T-helper 9 cell (primary cell): ENCODE measurements at regions not wholly inside any gene's neighbourhood (a gene's known extent, or its start where the extent isn't known, plus 50 kb on each side); places are given as distances from the start of the nearest gene placed in this dataset.
A peak's percentile ranks its signal among the peaks of the same experiment; 100 is the strongest.

Experiments
- DNase-seq: peaks from one replicate; pipeline ENCODE4 v3.0.0-alpha.2; 2020

DNA sequence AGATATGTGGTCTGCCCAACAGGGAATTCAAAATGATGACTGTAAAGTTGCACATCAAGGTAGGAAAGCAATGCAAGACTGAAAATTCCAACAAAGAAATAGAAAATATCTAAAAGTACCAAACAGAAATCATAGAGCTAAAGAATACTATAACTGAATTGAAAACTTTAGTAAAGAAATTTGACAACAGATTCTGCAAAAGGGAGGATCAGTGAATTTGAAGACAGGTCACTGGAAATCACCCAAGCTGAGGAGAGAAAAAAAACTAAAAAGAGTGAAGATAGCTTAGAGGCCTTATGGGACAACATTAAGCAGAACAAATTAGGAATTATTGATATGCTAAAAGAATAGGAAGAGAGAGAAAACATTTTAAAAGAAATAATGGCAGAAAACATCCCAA lies 240.6 kb downstream of the SNX13 start:
- DNase-seq = no peak

DNA sequence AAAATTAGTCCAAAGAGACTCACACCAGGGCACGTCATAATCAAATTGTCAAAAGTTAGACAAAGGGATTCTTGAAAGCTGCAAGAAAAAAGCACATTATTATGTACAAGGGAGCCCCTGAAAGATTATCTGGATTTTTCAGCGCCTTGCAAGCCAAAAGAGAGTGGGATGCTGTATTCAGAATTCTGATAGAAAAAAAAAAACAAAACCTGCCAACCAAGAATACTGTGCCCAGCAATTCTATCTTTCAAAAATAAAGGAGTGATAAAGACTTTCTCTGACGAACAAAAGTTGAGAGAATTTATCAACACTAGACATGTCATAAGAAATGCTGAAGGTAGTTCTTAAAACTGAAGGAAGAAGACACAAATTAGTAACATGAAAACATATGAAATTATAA lies 240.2 kb downstream of the SNX13 start:
- no peak for DNase-seq

DNA sequence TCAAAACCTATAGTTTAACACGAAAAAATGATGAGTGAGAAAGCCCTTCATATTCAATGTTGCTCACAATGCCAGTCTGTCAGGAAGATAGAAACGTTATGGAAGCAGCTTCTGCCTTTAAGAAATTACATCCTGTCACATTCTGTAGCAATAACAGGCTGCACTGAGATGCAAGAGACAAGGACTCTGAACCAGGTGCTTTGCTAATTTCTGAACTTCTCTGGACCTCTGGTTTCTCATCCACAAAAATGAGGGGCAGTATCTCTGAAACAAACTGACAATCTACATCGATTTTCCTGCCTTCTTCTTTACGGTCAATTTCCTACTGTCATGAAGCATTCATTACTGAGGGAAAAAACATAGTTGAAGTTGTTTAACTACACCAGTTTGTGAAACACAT lies 234.0 kb downstream of the SNX13 start:
- no peak for DNase-seq

DNA sequence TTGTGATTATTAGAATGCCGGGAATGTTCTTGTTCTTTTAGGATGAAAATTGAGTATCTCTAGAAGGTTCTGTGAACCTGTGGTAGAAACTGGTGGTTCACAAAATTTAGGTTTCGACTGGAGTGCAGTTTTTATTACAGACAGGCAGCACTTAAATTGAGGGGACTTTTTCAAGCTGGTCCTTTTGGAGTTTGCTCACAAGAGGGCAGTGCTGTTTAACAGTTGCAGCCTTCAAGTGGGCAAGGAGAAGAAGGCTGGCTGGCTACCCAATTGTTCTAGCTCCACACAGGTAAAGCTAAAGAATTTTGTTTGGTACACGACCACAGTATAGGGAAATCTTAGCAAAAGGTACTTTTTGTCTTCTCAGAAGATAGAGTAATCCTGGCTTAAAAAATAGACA lies 233.6 kb downstream of the SNX13 start:
- peak; percentile 3 for DNase-seq

DNA sequence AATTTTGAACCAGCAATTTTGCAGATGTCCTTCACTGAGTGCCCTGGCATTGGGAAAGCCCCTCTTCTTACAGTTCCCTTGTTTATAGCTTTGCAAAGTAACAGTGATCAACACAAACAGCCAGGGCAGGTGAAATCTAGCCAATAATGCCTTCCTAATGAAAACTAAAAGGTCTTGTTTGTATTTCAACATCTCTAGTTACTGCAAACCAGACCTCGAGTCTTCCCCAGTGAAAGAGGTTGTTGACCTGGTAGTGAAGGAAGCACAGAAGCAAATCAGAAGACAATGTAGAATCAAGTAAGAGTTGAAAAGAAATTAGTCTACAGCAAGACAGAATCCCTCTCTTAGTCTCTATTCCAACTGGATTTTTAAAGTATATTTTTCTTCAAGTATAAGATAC lies 231.2 kb downstream of the SNX13 start:
- DNase-seq = no peak

DNA sequence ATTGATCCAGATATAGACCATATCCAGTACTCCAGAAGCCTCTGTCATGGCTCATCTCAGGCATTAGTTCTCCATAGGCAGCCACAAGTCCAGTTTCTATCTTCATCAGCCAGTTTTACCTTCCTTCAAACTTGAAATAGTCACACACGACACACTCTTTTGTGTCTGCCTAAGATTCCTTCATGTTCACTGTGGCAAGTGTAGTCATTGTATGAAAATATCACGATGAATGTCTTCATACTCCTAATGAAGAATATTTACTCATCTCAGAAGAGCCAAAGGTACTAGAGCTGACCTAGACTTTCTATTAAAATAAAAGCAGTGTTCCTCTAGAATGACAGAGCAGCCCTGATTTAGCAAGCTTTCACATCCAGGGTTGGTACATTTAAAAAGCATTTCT lies 230.7 kb downstream of the SNX13 start:
- DNase-seq = no peak

DNA sequence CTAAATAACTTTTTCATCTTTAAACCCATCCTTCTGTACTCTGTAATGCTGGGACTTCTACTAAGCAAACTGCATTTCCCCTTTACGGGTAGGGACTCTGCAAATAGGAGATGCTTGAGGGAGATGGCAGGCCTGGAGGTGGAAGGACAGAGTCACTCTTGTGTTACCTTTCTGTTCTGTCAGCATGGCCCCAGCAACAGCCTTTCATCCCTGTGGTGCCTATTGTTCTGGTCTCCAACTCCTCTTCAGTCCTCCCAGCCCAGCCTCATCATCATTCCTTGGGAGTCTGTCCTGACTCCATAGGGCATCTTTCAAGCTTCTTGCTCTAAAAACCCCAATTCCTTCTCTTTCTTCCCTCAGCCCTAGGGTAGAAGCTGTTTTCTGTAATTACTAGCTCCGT lies 230.0 kb downstream of the SNX13 start:
- DNase-seq = no peak

DNA sequence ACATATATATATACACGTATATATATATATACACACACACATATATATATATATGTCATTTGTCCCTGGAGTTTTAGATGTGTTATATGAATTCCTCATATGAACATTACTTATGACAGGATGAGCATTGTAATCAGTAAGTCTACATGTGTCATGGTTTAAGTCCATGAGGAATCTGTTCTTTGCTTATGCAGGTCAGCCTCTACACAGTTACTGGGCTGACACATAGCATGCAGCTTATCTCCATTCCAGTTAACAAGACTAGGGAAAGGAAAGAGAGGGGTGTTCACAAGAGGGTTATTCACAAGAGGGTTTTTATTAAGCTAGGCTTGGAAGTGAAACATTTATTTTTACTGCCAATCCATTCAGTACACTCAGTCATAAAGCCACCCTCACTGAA lies 226.7 kb downstream of the SNX13 start:
- no peak for DNase-seq

DNA sequence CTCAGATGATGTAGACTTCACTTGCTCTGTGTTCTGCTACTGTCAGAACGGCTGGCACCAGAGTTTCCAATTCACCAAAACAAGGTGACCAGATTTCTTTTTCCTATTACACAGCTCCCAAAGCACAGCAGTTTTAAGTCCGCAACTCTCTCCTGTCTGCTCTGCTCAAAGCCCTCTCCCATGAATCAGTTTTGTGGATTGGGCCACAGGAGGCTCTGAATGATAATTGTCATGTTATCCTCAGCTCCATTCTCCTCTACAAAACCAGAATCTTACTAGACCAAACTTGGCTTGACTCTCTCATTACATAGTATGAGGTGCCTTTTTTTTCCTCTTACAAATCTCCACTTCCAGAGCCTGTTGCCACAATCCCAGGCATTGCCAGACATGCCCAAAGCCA lies 223.5 kb downstream of the SNX13 start:
- DNase-seq = no peak

DNA sequence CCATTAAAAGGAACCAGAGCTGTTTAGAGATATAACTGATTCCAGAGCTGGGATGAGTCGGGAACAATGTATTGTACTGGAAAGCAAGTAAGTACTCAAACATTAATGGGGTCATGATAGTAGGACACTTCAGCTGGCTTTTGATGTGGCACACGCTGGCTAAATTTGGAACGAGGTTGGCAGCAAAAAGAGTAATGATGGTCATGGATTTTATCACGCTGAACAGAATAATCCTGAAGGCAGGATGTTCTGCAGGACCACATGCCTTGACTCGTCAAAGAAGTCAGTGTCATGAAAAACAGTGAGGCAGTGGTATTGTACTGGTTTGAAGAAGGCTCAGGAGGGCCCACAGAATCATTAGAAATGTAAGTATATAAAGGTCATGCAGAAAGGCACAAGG lies 220.3 kb downstream of the SNX13 start:
- no peak for DNase-seq

DNA sequence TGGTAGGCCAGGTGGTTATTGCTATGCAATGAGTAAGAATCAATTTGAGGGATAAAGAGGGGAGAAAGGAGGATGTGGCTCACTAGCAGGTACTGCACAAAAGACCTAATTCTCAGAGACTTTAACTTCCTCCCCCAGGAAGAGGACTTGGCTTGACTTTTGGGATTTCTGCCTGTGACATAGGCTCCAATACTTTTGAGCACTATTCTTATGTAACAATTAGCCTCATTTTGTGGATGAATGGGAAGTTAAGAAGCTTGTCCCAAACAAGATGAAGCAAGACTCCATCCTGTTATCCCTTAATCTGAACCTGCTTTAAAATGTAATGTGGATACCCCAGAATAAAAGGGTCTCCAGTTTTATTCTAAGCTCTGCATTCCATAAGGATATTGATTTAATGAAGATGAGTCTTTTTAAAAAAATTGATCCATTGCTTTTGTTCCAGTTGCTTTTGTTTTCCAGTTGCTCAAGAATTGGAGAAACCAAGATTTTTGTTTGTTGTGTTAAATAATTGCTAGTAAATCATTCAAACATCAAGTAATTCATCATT lies 218.5 kb downstream of the SNX13 start:
- DNase-seq = no peak

DNA sequence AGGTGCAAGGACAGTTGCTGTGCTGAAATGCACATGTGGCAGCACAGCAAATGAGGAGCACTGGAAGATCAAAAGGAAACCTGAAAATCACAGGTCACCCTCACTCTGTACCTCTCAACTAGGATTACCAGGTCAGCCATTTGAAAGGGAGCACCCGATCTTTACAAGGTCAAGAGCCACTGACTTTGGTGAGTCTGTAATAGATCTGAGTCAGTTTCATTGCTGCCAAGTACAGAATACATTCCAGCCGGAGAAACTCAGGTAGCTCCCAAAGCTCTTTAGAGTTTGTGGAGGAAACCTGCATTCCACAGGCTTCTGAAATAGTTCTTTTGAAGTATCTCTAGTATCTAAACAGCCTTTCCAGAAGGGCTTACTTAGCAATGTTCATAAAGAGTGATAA lies 217.5 kb downstream of the SNX13 start:
- DNase-seq = no peak

DNA sequence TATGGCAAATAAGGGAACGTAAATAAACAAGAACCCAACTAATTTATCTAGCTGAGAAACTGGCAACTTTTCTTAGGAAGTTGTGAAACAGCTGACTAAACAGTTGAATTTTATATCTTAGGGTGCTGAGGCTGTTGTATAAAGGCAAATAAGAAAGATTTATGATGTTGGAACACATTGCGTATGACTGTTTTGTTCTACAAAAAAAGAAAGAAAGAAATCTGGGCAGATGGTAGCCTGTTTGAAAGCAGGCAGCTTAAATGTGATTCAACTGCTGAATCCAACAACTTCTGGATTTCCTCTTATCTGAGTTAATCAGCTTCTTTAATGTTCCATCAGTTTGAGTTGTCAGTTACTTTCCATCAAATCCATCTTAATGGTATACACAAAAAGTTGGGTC lies 214.5 kb downstream of the SNX13 start:
- DNase-seq = no peak

DNA sequence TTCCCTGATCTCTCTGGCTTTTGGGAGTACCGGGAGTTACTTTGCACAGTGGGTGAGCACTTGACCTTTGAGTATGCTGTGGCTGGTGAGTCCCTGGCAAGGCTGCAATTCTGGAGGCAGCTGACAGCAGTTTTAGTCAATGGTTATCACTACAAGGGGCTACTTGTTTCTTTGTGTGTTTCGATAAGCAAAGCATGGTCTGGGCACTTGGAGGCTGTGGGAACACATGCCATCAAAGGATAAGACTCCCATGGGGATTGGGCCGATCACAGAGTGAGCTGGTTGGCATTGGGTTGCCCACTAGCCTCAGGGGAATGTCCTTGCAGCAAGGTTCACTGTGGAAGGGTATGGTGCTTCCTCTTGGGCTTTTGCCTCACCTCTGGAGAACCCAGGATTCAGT lies 208.2 kb downstream of the SNX13 start:
- DNase-seq = no peak
